Neural cell (in vitro differentiated cells): ENCODE measurements at regions not wholly inside any gene's neighbourhood (a gene's known extent, or its start where the extent isn't known, plus 50 kb on each side); places are given as distances from the start of the nearest gene placed in this dataset.

Experiments
- EP300 ChIP-seq: fragments of 450-650 bp; conservative IDR thresholded peaks from 2 replicates; pipeline ENCODE4 v1.6.1; 2014; ENCODE audit warnings: antibody characterized with exemption, mild to moderate bottlenecking, moderate library complexity; ENCODE audit not compliant: poor library complexity, severe bottlenecking
- EZH2 ChIP-seq: fragments of 200-600, 300-800 bp; shearing (Covaris generic), sonication (generic); IDR thresholded peaks from 2 replicates; pipeline ENCODE4 v1.6.1; 2014; ENCODE audit warnings: antibody characterized with exemption, low read length, borderline replicate concordance, mild to moderate bottlenecking; ENCODE audit not compliant: insufficient read depth, poor library complexity, severe bottlenecking
- MXI1 ChIP-seq: fragments of 450-650 bp; conservative IDR thresholded peaks from 2 replicates; pipeline ENCODE4 v1.6.1; 2014; ENCODE audit warnings: antibody characterized with exemption, mild to moderate bottlenecking; ENCODE audit not compliant: poor library complexity, severe bottlenecking
- POLR2AphosphoS5 ChIP-seq: IDR thresholded peaks from 2 replicates; pipeline ENCODE4 v1.6.1; 2012
- RAD21 ChIP-seq: fragments of 450-650 bp; conservative IDR thresholded peaks from 2 replicates; pipeline ENCODE4 v1.6.1; 2014; ENCODE audit warnings: antibody characterized with exemption, mild to moderate bottlenecking, moderate library complexity
- REST ChIP-seq: IDR thresholded peaks from 2 replicates; pipeline ENCODE4 v1.6.1; 2012; ENCODE audit warnings: borderline replicate concordance
- SMC3 ChIP-seq: fragments of 450-650 bp; conservative IDR thresholded peaks from 2 replicates; pipeline ENCODE4 v1.6.1; 2014; ENCODE audit warnings: antibody characterized with exemption, mild to moderate bottlenecking, moderate library complexity; ENCODE audit not compliant: poor library complexity
- TAF1 ChIP-seq: IDR thresholded peaks from 2 replicates; pipeline ENCODE4 v1.6.1; 2012; ENCODE audit warnings: low read depth
- TF ChIP-seq, protein P1 (sequence below): fragments of 450-650 bp; IDR thresholded peaks from 2 replicates; pipeline ENCODE4 v1.5.1; 2014; ENCODE audit warnings: antibody characterized with exemption, mild to moderate bottlenecking, moderate library complexity; ENCODE audit not compliant: poor library complexity, severe bottlenecking

DNA sequence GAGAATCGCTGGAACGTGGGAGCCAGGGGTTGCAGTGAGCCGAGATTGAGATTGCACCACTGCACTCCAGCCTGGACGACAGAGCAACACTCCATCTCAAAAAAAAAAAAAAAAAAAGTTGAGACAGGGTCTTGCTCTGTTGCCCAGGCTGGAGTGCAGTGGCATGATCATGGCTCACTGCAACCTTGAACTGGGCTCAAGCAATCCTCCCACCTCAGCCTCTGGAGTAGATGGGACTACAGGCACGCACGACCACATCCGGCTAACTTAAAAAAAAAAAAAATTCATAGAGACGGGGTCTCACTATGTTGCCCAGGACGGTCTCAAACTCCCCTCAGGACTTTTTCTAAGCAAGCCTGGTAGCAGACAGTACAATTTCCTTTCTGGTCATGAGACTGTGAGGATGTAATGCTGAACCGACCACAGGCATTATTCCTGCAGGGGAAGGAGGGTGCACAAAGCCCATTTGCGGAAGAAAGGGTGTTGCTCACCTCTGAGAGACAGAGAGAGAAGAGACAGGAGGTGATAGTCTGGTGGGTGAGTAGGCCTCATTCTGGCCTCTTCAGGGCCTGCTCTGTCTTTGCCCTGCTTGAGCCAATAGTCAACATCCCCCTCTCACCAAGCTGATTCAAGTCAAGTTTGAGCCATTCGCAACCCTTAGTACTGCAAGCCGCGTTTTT is 205.3 kb downstream of the ZFP36L2 start:
- TF ChIP-seq POLR2AphosphoS5 (no peak), EP300 (no peak), EZH2 (no peak), RAD21 (no peak), MXI1 (no peak), REST (no peak), SMC3 (no peak), TAF1 (no peak)
- TF ChIP-seq, protein P1, sequence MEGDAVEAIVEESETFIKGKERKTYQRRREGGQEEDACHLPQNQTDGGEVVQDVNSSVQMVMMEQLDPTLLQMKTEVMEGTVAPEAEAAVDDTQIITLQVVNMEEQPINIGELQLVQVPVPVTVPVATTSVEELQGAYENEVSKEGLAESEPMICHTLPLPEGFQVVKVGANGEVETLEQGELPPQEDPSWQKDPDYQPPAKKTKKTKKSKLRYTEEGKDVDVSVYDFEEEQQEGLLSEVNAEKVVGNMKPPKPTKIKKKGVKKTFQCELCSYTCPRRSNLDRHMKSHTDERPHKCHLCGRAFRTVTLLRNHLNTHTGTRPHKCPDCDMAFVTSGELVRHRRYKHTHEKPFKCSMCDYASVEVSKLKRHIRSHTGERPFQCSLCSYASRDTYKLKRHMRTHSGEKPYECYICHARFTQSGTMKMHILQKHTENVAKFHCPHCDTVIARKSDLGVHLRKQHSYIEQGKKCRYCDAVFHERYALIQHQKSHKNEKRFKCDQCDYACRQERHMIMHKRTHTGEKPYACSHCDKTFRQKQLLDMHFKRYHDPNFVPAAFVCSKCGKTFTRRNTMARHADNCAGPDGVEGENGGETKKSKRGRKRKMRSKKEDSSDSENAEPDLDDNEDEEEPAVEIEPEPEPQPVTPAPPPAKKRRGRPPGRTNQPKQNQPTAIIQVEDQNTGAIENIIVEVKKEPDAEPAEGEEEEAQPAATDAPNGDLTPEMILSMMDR, result no peak
